Astrocyte (in vitro differentiated cells and primary cell): ENCODE measurements at regions not wholly inside any gene's neighbourhood (a gene's known extent, or its start where the extent isn't known, plus 50 kb on each side); places are given as distances from the start of the nearest gene placed in this dataset.

ENCODE experiments used
- EZH2 ChIP-seq: IDR thresholded peaks from 2 replicates; pipeline ENCODE4 v1.6.1; 2012; ENCODE audit warnings: mild to moderate bottlenecking, low read length, inconsistent platforms; ENCODE audit not compliant: insufficient read depth
- TF ChIP-seq, protein P1 (sequence below): IDR thresholded peaks from 2 replicates; pipeline ENCODE4 v1.5.1; 2011; ENCODE audit warnings: low read depth, mild to moderate bottlenecking, inconsistent platforms, low read length, moderate library complexity; ENCODE audit not compliant: insufficient read depth

DNA sequence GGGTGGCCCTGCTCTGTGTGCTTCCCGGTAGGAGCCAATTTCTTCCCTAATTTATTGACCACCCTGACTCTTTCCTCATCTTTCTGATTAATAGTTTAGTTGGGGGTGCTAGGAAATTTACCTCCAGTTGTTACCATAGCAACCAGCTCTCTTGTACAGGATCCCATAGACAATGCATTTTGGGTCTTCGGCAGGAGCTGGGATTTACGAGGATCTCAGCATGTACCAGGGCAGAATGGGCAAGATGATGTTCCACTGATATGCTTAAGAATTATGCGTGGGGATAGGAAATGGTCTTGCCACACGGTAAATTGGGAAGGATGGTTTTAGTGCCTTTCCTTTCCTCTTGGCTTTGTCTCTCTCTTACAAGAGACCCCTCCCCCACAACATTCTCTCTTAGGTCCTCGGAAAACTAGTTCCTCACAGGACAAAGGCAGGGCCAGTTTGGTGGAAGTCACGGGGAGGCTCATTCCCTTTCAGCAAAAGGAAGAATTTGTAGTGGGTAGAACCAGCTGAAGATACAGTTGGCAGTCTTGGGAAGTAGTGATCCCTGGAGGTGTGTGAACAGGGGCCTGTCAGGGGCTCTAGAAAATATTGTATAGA, 133.4 kb upstream of the SHB start:
- TF ChIP-seq, protein P1, sequence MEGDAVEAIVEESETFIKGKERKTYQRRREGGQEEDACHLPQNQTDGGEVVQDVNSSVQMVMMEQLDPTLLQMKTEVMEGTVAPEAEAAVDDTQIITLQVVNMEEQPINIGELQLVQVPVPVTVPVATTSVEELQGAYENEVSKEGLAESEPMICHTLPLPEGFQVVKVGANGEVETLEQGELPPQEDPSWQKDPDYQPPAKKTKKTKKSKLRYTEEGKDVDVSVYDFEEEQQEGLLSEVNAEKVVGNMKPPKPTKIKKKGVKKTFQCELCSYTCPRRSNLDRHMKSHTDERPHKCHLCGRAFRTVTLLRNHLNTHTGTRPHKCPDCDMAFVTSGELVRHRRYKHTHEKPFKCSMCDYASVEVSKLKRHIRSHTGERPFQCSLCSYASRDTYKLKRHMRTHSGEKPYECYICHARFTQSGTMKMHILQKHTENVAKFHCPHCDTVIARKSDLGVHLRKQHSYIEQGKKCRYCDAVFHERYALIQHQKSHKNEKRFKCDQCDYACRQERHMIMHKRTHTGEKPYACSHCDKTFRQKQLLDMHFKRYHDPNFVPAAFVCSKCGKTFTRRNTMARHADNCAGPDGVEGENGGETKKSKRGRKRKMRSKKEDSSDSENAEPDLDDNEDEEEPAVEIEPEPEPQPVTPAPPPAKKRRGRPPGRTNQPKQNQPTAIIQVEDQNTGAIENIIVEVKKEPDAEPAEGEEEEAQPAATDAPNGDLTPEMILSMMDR, result no peak
- no peak for TF ChIP-seq EZH2
